NB4 (cell line): ENCODE measurements at regions not wholly inside any gene's neighbourhood (a gene's known extent, or its start where the extent isn't known, plus 50 kb on each side); places are given as distances from the start of the nearest gene placed in this dataset.

Source experiments
- DNase-seq: peaks from one replicate; pipeline ENCODE4 v3.0.0; 2010; ENCODE audit warnings: low read depth
- H3K4me3 ChIP-seq: one replicate; pipeline ENCODE4 v1.5.1; 2011; ENCODE audit warnings: mild to moderate bottlenecking, low read depth, low read length, moderate library complexity
- CTCF ChIP-seq: IDR thresholded peaks from one replicate; pipeline ENCODE4 v1.5.1; 2012; ENCODE audit warnings: low read depth, low read length
- MYC ChIP-seq: IDR thresholded peaks from 2 replicates; pipeline ENCODE4 v1.6.1; 2011; ENCODE audit warnings: low read depth, low read length
- POLR2A ChIP-seq: IDR thresholded peaks from 2 replicates; pipeline ENCODE4 v1.6.1; 2011; ENCODE audit warnings: mild to moderate bottlenecking; ENCODE audit not compliant: insufficient read length; ENCODE audit errors: extremely low read depth
- TF ChIP-seq, protein P1 (sequence below): IDR thresholded peaks from 2 replicates; pipeline ENCODE4 v1.6.1; 2011; ENCODE audit warnings: low read depth, low read length

GRCh38 chr1:244339073-244339692, 112.5 kb downstream of the ADSS2 start:
- no peak overlapping the region for H3K4me3 ChIP-seq
- DNase-seq: no peak
- TF ChIP-seq CTCF (no peak), MYC (no peak), POLR2A (no peak)
- TF ChIP-seq, protein P1, sequence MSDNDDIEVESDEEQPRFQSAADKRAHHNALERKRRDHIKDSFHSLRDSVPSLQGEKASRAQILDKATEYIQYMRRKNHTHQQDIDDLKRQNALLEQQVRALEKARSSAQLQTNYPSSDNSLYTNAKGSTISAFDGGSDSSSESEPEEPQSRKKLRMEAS: no peak

GRCh38 chr1:244339776-244340175, 111.9 kb downstream of the ADSS2 start:
- no peak for TF ChIP-seq CTCF
- no peak for TF ChIP-seq MYC
- no peak for TF ChIP-seq POLR2A
- TF ChIP-seq, protein P1: no peak
- DNase-seq: no peak
- no peak overlapping the region for H3K4me3 ChIP-seq

- TF ChIP-seq, protein P1: no peak
- no peak for TF ChIP-seq CTCF
- TF ChIP-seq MYC: no peak
- no peak for TF ChIP-seq POLR2A
- DNase-seq: no peak
- no peak overlapping the region for H3K4me3 ChIP-seq
Measured at GRCh38 chr1:244340396-244340795, 111.3 kb downstream of the ADSS2 start.

DNA sequence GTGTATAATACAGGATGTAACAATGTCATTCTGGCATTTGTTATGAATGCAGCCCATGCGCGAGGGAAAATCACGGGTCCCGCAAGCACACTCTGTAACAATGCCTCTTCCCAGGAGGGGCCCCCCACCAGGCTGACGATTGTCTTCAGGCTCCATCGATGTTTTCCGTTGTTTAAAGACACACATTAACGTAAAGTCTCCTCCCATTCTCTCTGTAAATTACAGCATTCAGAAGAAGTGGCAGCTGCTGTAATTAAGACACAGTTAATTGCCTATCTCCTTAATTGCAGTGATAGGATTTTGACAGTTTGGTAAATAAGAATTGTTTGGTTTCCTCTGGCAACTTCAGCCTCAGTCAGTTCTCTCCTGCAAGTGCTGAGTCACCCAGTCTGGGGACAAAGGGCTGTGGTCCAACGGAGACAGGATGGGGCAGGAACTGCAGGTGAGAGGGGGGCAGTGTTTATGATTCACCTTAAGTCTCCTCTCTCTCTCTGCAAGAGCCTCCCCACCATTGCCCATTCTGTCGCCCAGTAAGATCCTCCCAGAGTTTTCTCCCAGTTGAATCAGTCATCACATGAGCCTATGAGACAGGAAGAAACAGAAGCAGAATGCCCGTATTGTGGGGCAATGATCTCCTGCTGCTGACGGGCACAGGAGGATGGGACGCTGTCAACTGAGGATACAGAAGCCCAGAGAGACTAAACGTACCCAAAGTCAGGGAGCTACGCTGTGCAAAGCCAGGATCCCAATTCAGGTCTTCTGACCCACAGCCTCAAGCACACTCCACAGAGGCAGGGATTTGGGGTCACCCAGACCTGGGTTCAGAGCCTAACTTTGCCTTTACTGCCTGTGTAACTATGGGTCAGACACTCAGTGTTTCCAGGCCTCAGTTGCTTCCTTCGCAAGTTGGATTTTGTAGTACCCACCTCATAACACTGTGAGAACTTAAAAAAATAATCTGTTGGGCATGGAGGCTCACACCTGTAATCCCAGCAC, 110.0 kb downstream of the ADSS2 start:
- no peak overlapping the region for H3K4me3 ChIP-seq
- peak; percentile 77 for DNase-seq
- TF ChIP-seq, protein P1: no peak
- TF ChIP-seq POLR2A (no peak), CTCF (no peak), MYC (0 out of 2 replicates have a peak, but pooled peaks have one; percentile 22)

DNA sequence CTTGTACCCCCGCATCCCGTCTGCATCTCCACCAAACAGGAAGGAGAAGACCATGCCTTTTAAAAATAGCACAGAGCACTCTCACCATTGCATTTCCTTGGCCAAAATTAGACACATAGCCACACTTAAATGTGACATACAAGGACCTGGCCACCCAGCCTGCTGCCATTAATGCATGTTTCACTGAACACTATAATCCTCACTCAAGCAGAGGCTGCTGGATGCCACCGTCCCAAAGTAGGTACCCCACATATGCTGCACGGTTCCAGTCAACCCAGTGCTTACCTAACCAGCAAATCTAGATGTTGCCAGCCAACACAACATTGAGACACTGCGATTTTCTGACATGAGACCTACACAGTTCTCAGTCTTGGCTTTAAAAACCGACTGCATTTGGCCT, 107.7 kb downstream of the ADSS2 start:
- H3K4me3 ChIP-seq: no peak overlapping the region
- TF ChIP-seq MYC (no peak), CTCF (no peak), POLR2A (no peak)
- TF ChIP-seq, protein P1: no peak
- DNase-seq: no peak
